ENCODE measurements at regions not wholly inside any gene's neighbourhood (a gene's known extent, or its start where the extent isn't known, plus 50 kb on each side); places are given as distances from the start of the nearest gene placed in this dataset.

- H3K9me3 ChIP-seq (replicated peaks): no peaks in the 10 kb centered on the region
- H3K27ac ChIP-seq (replicated peaks): no peak overlapping the region
- no peak overlapping the region for H3K4me3 ChIP-seq
- no peak for TF ChIP-seq CTCF (IDR thresholded peaks at IDR 0.05; ENCODE audit: borderline replicate concordance)
- no peaks in the 10 kb centered on the region for H3K36me3 ChIP-seq
- H3K27me3 ChIP-seq (ENCODE audit: low read depth): peaks cover 56% of the 10 kb centered on the region
- no peaks in the 10 kb centered on the region for H3K4me1 ChIP-seq
- DNase-seq: no peak
- intact Hi-C loops (cut with micrococcal nuclease): no loop called here
Observed at GRCh38 chr5:135133181-135133580, 99.2 kb upstream of the PITX1 start.

DNA sequence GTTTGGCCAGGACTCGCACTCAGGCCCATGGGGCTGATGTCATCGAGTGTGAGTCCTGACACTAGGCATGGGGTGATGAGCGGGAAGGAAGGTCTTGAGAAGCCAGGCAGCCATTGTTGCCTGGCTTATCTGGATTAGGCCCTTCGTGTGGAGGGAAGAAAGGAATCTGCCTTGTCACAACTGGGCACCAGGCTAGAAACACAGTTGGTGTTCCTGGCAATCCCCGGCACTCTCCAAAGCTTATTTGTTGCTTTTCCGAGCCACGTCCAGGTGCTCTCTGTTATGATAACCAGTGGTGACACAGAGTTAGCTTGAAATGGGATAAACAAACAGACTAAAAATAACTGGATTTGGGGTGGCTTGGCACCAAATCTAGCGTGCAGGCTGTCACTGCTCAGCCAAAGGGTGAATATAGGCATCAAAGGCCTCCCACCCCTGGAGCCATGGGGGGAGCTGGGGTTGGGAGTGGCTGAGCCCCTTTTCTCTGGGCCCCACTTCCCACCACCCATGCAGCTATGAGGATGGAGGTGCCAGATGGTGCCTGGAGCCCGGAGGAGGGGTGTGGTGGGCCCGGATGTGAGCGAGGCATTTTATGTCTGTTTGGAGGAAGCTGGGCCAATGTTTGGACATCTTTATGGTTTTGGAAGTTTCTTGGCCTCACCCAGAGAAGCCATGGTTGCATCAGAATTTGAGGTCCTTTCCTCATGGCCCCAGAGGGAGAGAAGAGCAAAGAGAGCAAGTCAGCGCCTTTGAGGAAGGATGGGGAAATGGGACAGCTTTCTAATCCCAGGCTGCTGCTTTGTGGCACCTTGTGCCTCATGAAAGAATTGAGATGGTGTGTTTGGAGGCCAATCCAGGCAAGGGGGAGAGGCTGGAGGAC is 98.0 kb upstream of the PITX1 start:
- Histone ChIP-seq H3K4me3 (no peak overlapping the region), H3K9me3 (replicated peaks) (no peaks in the 10 kb centered on the region), H3K27ac (replicated peaks) (no peak overlapping the region), H3K27me3 (ENCODE audit: low read depth) (peaks cover 54% of the 10 kb centered on the region), H3K36me3 (no peaks in the 10 kb centered on the region), H3K4me1 (no peaks in the 10 kb centered on the region)
- no peak for TF ChIP-seq CTCF (IDR thresholded peaks at IDR 0.05; ENCODE audit: borderline replicate concordance)
- DNase-seq: no peak
- intact Hi-C loops (cut with micrococcal nuclease): no loop called here

DNA sequence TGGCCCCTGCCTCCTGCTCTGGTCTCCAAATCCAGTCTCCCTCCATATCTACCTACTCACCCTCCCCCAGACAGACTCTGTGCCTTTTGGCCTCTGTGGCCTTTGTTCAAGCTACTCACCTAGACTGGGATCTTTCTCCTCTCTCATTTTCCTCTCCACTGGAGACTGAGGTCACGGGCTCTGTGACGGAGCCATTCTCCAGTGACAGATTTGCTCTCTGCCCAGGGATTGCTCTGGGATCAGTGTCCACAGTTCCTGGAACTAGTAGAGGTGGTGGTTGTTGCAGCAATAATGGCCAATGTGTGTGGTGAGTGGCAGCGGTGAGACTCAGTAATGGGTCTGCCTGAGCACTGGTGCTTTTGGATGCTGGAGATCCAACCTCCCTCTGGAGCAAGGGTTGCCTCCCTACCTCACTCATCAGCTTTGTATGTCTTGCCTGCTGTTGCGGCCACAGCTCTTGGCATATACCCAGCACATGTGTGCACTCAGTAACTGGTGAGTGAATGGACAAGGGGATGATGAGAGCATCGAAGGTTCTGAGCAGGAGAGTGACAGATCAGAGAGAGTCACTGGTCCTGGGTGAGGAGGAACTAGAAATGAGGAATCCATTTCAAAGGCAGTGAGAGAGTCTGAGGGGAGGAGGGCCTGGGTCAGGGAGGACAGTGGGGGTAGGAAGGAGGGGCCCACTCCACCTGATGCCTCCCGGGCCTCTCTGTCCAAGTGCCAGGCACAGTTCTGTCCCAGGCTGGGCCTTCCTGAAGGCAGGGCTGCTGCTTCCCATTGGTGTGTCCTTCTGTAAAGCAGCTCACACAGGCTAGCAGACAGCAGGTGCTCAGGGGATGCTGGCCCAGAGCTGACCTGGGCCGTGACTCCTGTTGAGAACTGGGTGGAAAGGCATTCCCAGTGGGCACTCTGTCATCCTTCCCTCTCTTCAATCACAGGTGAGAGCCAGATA is 96.5 kb upstream of the PITX1 start:
- H3K27me3 ChIP-seq (ENCODE audit: low read depth): peaks cover 50% of the 10 kb centered on the region

GRCh38 chr5:135129307-135129706 is 95.3 kb upstream of the PITX1 start:
- intact Hi-C loops (cut with micrococcal nuclease): no loop called here
- peaks cover 38% of the 10 kb centered on the region for H3K27me3 ChIP-seq (ENCODE audit: low read depth)
- H3K4me1 ChIP-seq: no peaks in the 10 kb centered on the region
- DNase-seq: no peak
- no peaks in the 10 kb centered on the region for H3K36me3 ChIP-seq
- no peak overlapping the region for H3K27ac ChIP-seq (replicated peaks)
- H3K9me3 ChIP-seq (replicated peaks): no peaks in the 10 kb centered on the region
- H3K4me3 ChIP-seq: no peak overlapping the region
- TF ChIP-seq CTCF (IDR thresholded peaks at IDR 0.05; ENCODE audit: borderline replicate concordance): no peak

More for the DNA sequence above, 96.5 kb upstream of the PITX1 start:
- Histone ChIP-seq H3K36me3 (no peaks in the 10 kb centered on the region), H3K4me1 (no peaks in the 10 kb centered on the region), H3K9me3 (replicated peaks) (no peaks in the 10 kb centered on the region), H3K27ac (replicated peaks) (no peak overlapping the region), H3K4me3 (no peak overlapping the region)
- no peak for TF ChIP-seq CTCF (IDR thresholded peaks at IDR 0.05; ENCODE audit: borderline replicate concordance)
- intact Hi-C loops (cut with micrococcal nuclease): no loop called here
- no peak for DNase-seq

GRCh38 chr5:135128361-135128760 is 94.3 kb upstream of the PITX1 start:
- H3K4me1 ChIP-seq: no peaks in the 10 kb centered on the region
- H3K27me3 ChIP-seq (ENCODE audit: low read depth): peaks cover 39% of the 10 kb centered on the region
- H3K36me3 ChIP-seq: no peaks in the 10 kb centered on the region
- no peaks in the 10 kb centered on the region for H3K9me3 ChIP-seq (replicated peaks)
- DNase-seq: no peak
- TF ChIP-seq CTCF (IDR thresholded peaks at IDR 0.05; ENCODE audit: borderline replicate concordance): no peak
- H3K4me3 ChIP-seq: no peak overlapping the region
- intact Hi-C loops (cut with micrococcal nuclease): no loop called here
- H3K27ac ChIP-seq (replicated peaks): no peak overlapping the region

Data from left ventricle myocardium inferior (tissue), 1 donor.